Stimulated activated CD8-positive, alpha-beta memory T cell treated with anti-CD3 and anti-CD28 coated beads, Interleukin-2, amount 100 ng/mL, for 1 hour (primary cell): ENCODE measurements at regions not wholly inside any gene's neighbourhood (a gene's known extent, or its start where the extent isn't known, plus 50 kb on each side); places are given as distances from the start of the nearest gene placed in this dataset.
"Not testable (repeated sequence)": the region's sequence is repeated elsewhere in the genome, so short reads cannot be mapped to it uniquely, and the experiment has no call there.

Experiments used
- DNase-seq, 2 donors: peaks; one replicate each; pipeline ENCODE4 v3.0.0-alpha.2; 2020; ENCODE audit warnings: low read depth in 2 of 2

GRCh38 chr6:15837205-15837604 is 174.4 kb upstream of the DTNBP1 start:
- no peak for DNase-seq

DNA sequence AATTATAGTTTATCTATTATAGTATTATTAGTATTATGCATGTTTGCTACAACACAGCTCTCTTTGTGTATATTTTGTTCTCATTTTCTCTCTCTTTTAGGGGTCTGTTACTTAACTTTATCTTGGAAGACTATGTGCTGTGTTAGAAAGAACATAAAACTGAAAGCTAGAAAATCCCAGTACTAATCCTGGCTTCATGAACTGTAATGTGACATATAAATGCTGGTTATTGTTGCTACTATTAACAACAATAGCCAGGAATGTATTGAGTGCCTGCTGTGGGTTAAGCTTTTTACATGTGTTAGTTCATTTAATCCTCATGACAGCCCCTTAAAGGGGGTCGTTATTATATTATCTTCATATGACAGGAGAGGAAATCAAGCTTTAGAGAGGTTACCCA is 170.0 kb upstream of the DTNBP1 start:
- no peak for DNase-seq

GRCh38 chr6:15829156-15829555 is 166.3 kb upstream of the DTNBP1 start:
- DNase-seq, result no peak

DNA sequence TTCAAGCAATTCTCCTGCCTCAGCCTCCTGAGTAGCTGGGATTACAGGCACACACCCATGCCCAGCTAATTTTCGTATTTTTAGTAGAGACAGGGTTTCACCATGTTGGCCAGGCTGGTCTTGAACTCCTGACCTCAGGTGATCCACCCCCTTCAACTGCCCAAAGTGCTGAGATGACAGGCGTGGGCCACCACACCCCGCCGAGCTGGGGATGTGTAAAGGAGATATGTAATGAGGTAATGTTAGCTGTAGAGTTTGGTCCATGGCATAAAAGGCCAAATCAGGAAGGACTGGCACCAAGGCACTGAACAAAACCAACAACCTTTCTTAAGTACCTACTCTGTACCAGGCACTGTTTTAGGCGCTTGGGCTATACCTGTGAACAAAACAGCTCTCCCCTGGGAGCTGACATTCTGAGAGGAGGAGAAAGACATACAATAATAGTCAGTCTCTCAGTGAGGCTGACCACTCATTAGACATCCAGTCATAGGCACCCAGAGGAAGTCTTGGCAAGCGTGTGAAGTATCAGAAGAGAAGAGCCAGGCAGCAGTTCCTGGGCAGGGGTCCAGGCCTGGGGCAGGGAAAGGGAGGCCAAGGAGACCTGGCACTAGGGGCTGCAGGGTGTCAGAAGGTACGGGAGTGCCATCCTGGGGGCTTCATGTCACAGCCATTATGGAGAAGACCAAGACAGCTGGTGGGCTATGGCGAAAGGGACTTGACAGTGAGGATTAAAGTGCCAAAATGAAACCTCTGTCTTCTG is 164.8 kb upstream of the DTNBP1 start:
- no peak for DNase-seq

DNA sequence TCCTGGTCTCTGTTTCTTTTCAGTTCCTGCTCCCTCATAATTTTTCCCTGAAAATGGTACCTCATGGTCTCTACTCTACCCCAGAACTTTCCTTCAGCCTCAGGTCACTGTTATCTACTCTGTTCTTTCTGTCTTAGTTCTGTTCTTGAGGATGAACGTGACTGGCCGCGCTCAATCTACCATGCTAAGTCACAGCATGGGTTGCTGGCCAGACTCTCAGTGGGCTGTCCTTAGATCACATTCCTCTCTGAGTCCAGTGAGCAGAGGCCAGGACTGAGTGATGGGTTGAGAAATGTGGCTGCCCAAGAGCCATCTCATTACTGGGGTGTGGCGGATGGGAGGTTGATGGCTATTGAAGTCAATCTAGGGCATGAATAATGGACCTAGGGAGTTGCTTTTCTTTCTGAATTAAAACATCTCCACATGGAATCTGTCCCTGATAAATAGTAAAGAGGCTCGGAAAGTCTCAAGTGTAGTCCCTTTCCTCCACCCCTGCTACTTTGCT is 164.0 kb upstream of the DTNBP1 start:
- DNase-seq, result no peak

- no peak for DNase-seq
These were observed 162.6 kb upstream of the DTNBP1 start for GRCh38 chr6:15825332-15825930.

DNA sequence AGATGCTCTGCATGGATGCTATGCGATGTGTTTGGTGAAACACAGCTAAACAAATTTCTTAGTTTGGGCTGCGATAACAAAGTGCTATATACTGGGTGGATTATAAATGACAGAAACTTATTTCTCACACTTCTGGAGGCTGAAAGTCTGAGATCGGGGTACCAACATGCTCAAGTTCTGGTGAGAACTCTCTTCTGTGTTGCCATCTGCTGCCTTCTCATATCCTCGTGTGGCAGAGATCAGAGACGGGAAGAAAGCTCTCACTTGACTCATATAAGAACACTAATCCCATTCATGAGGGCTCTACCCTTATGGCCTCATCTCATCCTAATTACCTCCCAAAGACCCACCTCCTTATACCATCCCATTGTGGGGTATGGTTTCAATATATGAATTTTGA is 162.0 kb upstream of the DTNBP1 start:
- DNase-seq, result no peak

DNA sequence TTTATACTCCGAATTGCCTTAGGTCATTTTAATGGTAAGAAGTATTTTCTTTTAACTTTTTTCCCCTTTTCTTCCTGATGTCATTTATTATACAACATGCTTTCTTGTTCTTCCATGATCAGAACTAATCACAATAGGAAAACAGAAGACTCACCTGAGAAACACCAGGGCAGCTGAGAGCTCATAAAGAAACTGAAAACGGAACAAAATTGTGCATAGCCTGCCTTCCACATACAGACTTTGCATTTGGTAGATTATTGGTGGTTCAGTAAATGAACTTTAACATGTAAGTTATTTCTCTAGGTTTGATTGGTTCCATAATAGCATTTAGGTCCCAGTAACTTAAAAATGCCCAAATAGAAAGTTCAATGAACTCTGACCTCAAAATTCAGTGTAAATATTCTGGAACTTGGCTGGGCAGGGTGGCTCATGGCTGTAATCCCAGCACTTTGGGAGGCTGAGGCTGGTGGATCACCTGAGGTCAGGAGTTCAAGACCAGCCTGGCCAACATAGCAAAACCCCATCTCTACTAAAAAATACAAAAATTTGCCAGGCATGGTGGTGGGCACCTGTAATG is 161.1 kb upstream of the DTNBP1 start:
- DNase-seq, result no peak

- DNase-seq, result no peak
These were observed 160.0 kb upstream of the DTNBP1 start for GRCh38 chr6:15822835-15823234.

GRCh38 chr6:15819841-15820240 is 157.0 kb upstream of the DTNBP1 start:
- DNase-seq, result no peak

- DNase-seq, result no peak
These were observed 156.4 kb upstream of the DTNBP1 start for GRCh38 chr6:15819226-15819625.

GRCh38 chr6:15818491-15818890 is 155.7 kb upstream of the DTNBP1 start:
- no peak for DNase-seq

GRCh38 chr6:15818044-15818443 is 155.2 kb upstream of the DTNBP1 start:
- DNase-seq, result no peak

DNA sequence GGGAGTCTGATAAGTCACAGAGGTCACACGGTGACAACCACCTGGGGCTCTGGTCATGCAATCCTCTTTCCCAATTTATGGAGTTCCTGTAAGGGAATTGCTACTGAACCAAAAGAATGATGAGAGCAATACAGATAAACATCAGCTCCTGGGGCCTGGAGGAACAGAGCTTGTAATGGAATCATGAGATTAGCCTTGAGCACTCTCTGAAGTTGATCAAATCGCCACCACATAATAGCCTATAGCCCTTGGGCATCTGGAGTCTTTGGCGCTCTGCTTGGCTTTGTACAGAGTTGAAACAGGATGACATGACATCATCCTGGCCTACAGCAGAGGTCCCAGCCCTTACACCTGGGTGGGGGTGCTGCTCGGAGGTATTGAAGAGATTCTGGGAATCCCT is 154.3 kb upstream of the DTNBP1 start:
- no peak for DNase-seq

- DNase-seq, result no peak
These were observed 153.8 kb upstream of the DTNBP1 start for GRCh38 chr6:15816661-15817060.

- DNase-seq, result not testable (repeated sequence)
These were observed 150.9 kb upstream of the DTNBP1 start for GRCh38 chr6:15813698-15814097.

GRCh38 chr6:15811107-15811506 is 148.3 kb upstream of the DTNBP1 start:
- no peak for DNase-seq

DNA sequence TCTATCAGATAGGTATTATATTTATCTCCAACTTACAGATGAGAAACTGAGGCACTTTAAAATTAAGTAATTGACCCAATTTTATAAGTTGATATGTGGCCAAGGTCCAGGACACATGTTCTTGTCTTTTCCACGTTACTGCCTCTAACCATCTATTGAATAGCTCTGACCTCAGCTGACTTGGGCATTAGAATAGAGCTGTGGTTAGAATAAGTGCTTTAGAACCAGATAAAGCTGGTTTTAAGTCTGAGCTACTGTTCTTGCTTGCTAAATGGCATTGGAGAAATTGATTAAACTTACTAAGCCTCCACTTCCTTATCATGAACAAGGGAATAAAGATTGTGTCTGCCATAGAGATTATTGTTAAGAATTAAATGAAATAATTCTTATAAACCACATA is 147.8 kb upstream of the DTNBP1 start:
- DNase-seq, result no peak

- DNase-seq, result no peak
These were observed 146.5 kb upstream of the DTNBP1 start for GRCh38 chr6:15809367-15809766.

GRCh38 chr6:15804164-15805154 is 141.6 kb upstream of the DTNBP1 start:
- DNase-seq, result no peak

- no peak for DNase-seq
These were observed 139.6 kb upstream of the DTNBP1 start for GRCh38 chr6:15802466-15802865.

- no peak for DNase-seq
These were observed 139.1 kb upstream of the DTNBP1 start for GRCh38 chr6:15801912-15802311.
